B cell (primary cell): ENCODE measurements at regions not wholly inside any gene's neighbourhood (a gene's known extent, or its start where the extent isn't known, plus 50 kb on each side); places are given as distances from the start of the nearest gene placed in this dataset.

Source experiments
- ATAC-seq: fragments of 200-7000 bp; cut with Tn5 transposase; one replicate; pipeline ENCODE4 v1.10.0; 2021; ENCODE audit warnings: low read depth, mild to moderate bottlenecking, moderate number of reproducible peaks, moderate library complexity
- CTCF ChIA-PET: fragments of 350-600 bp; sonication (Branson Sonifier 250); formaldehyde crosslinking; loops from one replicate; lab custom pipeline; 2021; ENCODE audit warnings: antibody characterized with exemption, inconsistent platforms; lab: Charles Lee
- POLR2A ChIA-PET: fragments of 350-600 bp; sonication (Branson Sonifier 250); formaldehyde crosslinking; loops from one replicate; lab custom pipeline; 2021; ENCODE audit warnings: antibody characterized with exemption; lab: Charles Lee
- DNase-seq: peaks from one replicate; pipeline ENCODE4 v3.0.0; 2013
- H2AFZ ChIP-seq: 2 replicates; pipeline ENCODE4 v1.6.1; 2012; ENCODE audit warnings: mild to moderate bottlenecking, low read depth, low read length; ENCODE audit not compliant: insufficient read depth, poor library complexity, severe bottlenecking
- H3K27ac ChIP-seq, 2 donors: 1 replicate in 1 of 2; 2 replicates in 1 of 2; pipeline ENCODE4 v1.5.1; 2012 to 2013; ENCODE audit warnings: low read length in 2 of 2, mild to moderate bottlenecking in 2 of 2, moderate library complexity in 1 of 2
- H3K27me3 ChIP-seq, 4 experiments: fragments of 200-600 bp in 1 of 4; sonication (generic) in 1 of 4; replicated peaks in 1 of 4; 1 replicate in 2 of 4; 2 replicates in 2 of 4; pipeline versions ENCODE4 v1.6.1 to v1.7.0; 2013 to 2016; ENCODE audit warnings: low read length in 3 of 4, mild to moderate bottlenecking in 2 of 4, mixed read lengths in 1 of 4, moderate library complexity in 1 of 4; ENCODE audit not compliant: insufficient read depth in 4 of 4, control insufficient read depth in 3 of 4; ENCODE audit errors: control extremely low read depth in 1 of 4
- H3K36me3 ChIP-seq, 2 experiments: replicated peaks in 1 of 2; 1 replicate in 1 of 2; 2 replicates in 1 of 2; pipeline versions ENCODE4 v1.6.1 to v1.7.1; 2013; ENCODE audit warnings: low read length in 1 of 2; ENCODE audit not compliant: insufficient read depth in 2 of 2, control insufficient read depth in 1 of 2; ENCODE audit errors: control extremely low read depth in 1 of 2, extremely low read depth in 1 of 2
- H3K4me1 ChIP-seq, 2 donors: fragments of 200-600 bp in 1 of 2; sonication (generic) in 1 of 2; 1 replicate in 1 of 2; 2 replicates in 1 of 2; pipeline versions ENCODE4 v1.5.1 to v1.6.1; 2013 to 2017; ENCODE audit warnings: low read length in 2 of 2; ENCODE audit not compliant: control insufficient read depth in 2 of 2, insufficient read depth in 2 of 2
- H3K4me2 ChIP-seq: replicated peaks from 2 replicates; pipeline ENCODE3; 2012; ENCODE audit warnings: mild to moderate bottlenecking, low read depth, low read length; ENCODE audit not compliant: poor library complexity, severe bottlenecking
- H3K4me3 ChIP-seq, 5 experiments: fragments of 200-600 bp in 1 of 5; sonication (generic) in 1 of 5; 1 replicate in 3 of 5; 2 replicates in 2 of 5; pipeline versions ENCODE4 v1.5.1 to v1.7.0; 2011 to 2016; ENCODE audit warnings: low read length in 4 of 5, mild to moderate bottlenecking in 4 of 5, low read depth in 2 of 5, control low read depth in 1 of 5, moderate library complexity in 1 of 5; ENCODE audit not compliant: insufficient read depth in 1 of 5; ENCODE audit errors: control extremely low read depth in 1 of 5, extremely low read depth in 1 of 5
- H3K79me2 ChIP-seq: fragments of 200-600 bp; sonication (generic); one replicate; pipeline ENCODE4 v1.6.0; 2016; ENCODE audit warnings: low read length; ENCODE audit not compliant: control insufficient read depth, insufficient read depth
- H3K9ac ChIP-seq: fragments of 200-600 bp; sonication (generic); 2 replicates; pipeline ENCODE4 v1.6.1; 2017; ENCODE audit warnings: mild to moderate bottlenecking, low read length, moderate library complexity
- H3K9me3 ChIP-seq, 3 donors: one replicate each; pipeline versions ENCODE4 v1.6.1 to v1.7.1; 2013; ENCODE audit warnings: low read length in 2 of 3; ENCODE audit not compliant: control insufficient read depth in 2 of 3, insufficient read depth in 1 of 3; ENCODE audit errors: control extremely low read depth in 1 of 3
- H4K20me1 ChIP-seq: 2 replicates; pipeline ENCODE4 v1.6.0; 2012; ENCODE audit warnings: mild to moderate bottlenecking, low read length; ENCODE audit not compliant: insufficient read depth, control insufficient read depth, poor library complexity, severe bottlenecking
- H3K27ac Mint-ChIP-seq: one replicate; pipeline ENCODE4 v1.8.0; 2021; ENCODE audit warnings: mixed read lengths
- H3K27me3 Mint-ChIP-seq: one replicate; pipeline ENCODE4 v1.8.0; 2021; ENCODE audit warnings: mixed read lengths
- H3K4me1 Mint-ChIP-seq: one replicate; pipeline ENCODE4 v1.8.0; 2021; ENCODE audit warnings: mixed read lengths
- H3K4me3 Mint-ChIP-seq: one replicate; pipeline ENCODE4 v1.8.0; 2021; ENCODE audit warnings: mixed read lengths
- H3K9me3 Mint-ChIP-seq: one replicate; pipeline ENCODE4 v1.8.0; 2022; ENCODE audit warnings: mixed read lengths; ENCODE audit not compliant: insufficient read depth
- CTCF ChIP-seq: fragments of 200-600 bp; IDR thresholded peaks from one replicate; pipeline ENCODE4 v1.8.0; 2022; ENCODE audit warnings: antibody characterized with exemption, mild to moderate bottlenecking
- EZH2 ChIP-seq: IDR thresholded peaks from 2 replicates; pipeline ENCODE4 v1.6.1; 2012; ENCODE audit warnings: borderline replicate concordance, low read depth, mild to moderate bottlenecking, moderate library complexity, low read length; ENCODE audit not compliant: insufficient read depth, poor library complexity, severe bottlenecking
- WGBS: methylation state at CpG from one replicate; pipeline ENCODE4 v1.1.5; 2013; ENCODE audit warnings: missing lambda C conversion rate; ENCODE audit not compliant: insufficient coverage; 5-methylcytosine and 5-hydroxymethylcytosine counted together
- intact Hi-C: fragments of 100-400 bp; cut with micrococcal nuclease; formaldehyde crosslinking; loops from one replicate; pipeline ENCODE4 v1.10.0; 2022

GRCh38 chr14:76575108-76575507 is 186.2 kb upstream of the VASH1 start:
- Histone ChIP-seq H3K36me3 (no peaks in the 10 kb centered on the region), H3K4me2 (no peak overlapping the region), H3K27ac (no peak overlapping the region), H3K79me2 (no peaks in the 10 kb centered on the region), H3K4me1 (no peaks in the 10 kb centered on the region), H3K9me3 (peaks cover 0 to 6% (median 0%) of the 10 kb centered on the region in 3 donors), H4K20me1 (no peaks in the 10 kb centered on the region), H3K27me3 (peaks cover 0 to 2% (median 0%) of the 10 kb centered on the region in 4 experiments), H3K9ac (no peak overlapping the region), H3K4me3 (no peak overlapping the region), H2AFZ (no peak overlapping the region)
- Mint-ChIP-seq H3K9me3 (peaks cover 3% of the 10 kb centered on the region), H3K4me3 (no peak overlapping the region), H3K4me1 (no peaks in the 10 kb centered on the region), H3K27me3 (peaks cover 18% of the 10 kb centered on the region), H3K27ac (no peak overlapping the region)
- TF ChIP-seq CTCF (no peak), EZH2 (no peak)
- ATAC-seq (no peak), DNase-seq (no peak)
- 76% methylated on average over 6 of the region's 9 CpGs for WGBS
- intact Hi-C loops: no loop called here
- ChIA-PET CTCF (no interaction called here), POLR2A (no interaction called here)

GRCh38 chr14:76576047-76576741 is 185.1 kb upstream of the VASH1 start:
- Mint-ChIP-seq H3K4me1 (no peaks in the 10 kb centered on the region), H3K4me3 (no peak overlapping the region), H3K27me3 (peaks cover 18% of the 10 kb centered on the region), H3K27ac (no peak overlapping the region), H3K9me3 (peaks cover 3% of the 10 kb centered on the region)
- no peaks in the 10 kb centered on the region for H3K36me3 ChIP-seq
- no peak overlapping the region for H3K4me3 ChIP-seq
- TF ChIP-seq EZH2: no peak
- no peak for TF ChIP-seq CTCF
- H3K79me2 ChIP-seq: no peaks in the 10 kb centered on the region
- H3K4me2 ChIP-seq: no peak overlapping the region
- POLR2A ChIA-PET: no interaction called here
- DNase-seq (no peak), ATAC-seq (no peak)
- intact Hi-C loops: no loop called here
- CTCF ChIA-PET: no interaction called here
- peaks cover 0 to 2% (median 0%) of the 10 kb centered on the region in 4 experiments for H3K27me3 ChIP-seq
- no peak overlapping the region for H2AFZ ChIP-seq
- H4K20me1 ChIP-seq: no peaks in the 10 kb centered on the region
- H3K9me3 ChIP-seq: peaks cover 0 to 6% (median 0%) of the 10 kb centered on the region in 3 donors
- no peak overlapping the region for H3K9ac ChIP-seq
- no peaks in the 10 kb centered on the region for H3K4me1 ChIP-seq
- no peak overlapping the region for H3K27ac ChIP-seq
- 60% methylated on average over 2 of the region's 8 CpGs for WGBS
